A673 (cell line): ENCODE measurements at regions not wholly inside any gene's neighbourhood (a gene's known extent, or its start where the extent isn't known, plus 50 kb on each side); places are given as distances from the start of the nearest gene placed in this dataset.
A peak's percentile ranks its signal among the peaks of the same experiment; 100 is the strongest.
"Not testable (repeated sequence)": the region's sequence is repeated elsewhere in the genome, so short reads cannot be mapped to it uniquely, and the experiment has no call there.

Experiments
- BruUV-seq: library from RNA; stranded (reverse); fragments of 400-500 nt; replicated peaks from 2 replicates; lab custom pipeline; 2021; lab: Mats Ljungman, UMichigan
- CTCF ChIA-PET: fragments of 300-600 bp; sonication (Branson Sonifier 250); formaldehyde crosslinking; loops from one replicate; lab custom pipeline; 2022; ENCODE audit warnings: antibody characterized with exemption; lab: Charles Lee
- POLR2A ChIA-PET: fragments of 300-600 bp; sonication (Branson Sonifier 250); formaldehyde crosslinking; loops from one replicate; lab custom pipeline; 2022; ENCODE audit warnings: antibody characterized with exemption; ENCODE audit not compliant: low non-redundant PET; lab: Charles Lee
- DNase-seq: peaks from one replicate; pipeline ENCODE4 v3.0.0-alpha.2; 2015; ENCODE audit warnings: low spot score
- H3K27ac ChIP-seq: fragments of 200-600 bp; sonication (generic); 2 replicates; pipeline ENCODE4 v1.5.1; 2016; ENCODE audit warnings: mixed run types, low read depth, mild to moderate bottlenecking, mixed read lengths, antibody characterized with exemption, low read length; ENCODE audit not compliant: poor library complexity, severe bottlenecking
- H3K27me3 ChIP-seq: fragments of 200-600 bp; sonication (generic); replicated peaks from 2 replicates; pipeline ENCODE4 v1.6.1; 2017; ENCODE audit warnings: mixed run types, low read depth, mild to moderate bottlenecking, mixed read lengths, antibody characterized with exemption, low read length; ENCODE audit not compliant: insufficient read depth, poor library complexity
- H3K36me3 ChIP-seq: fragments of 200-600 bp; sonication (generic); 2 replicates; pipeline ENCODE4 v1.6.1; 2016; ENCODE audit warnings: mixed run types, mild to moderate bottlenecking, mixed read lengths, antibody characterized with exemption, low read length; ENCODE audit not compliant: insufficient read depth, poor library complexity, severe bottlenecking
- H3K4me1 ChIP-seq: fragments of 200-600 bp; sonication (generic); 2 replicates; pipeline ENCODE4 v1.6.1; 2017; ENCODE audit warnings: mixed run types, mild to moderate bottlenecking, mixed read lengths, antibody characterized with exemption, low read length; ENCODE audit not compliant: insufficient read depth, poor library complexity, severe bottlenecking
- H3K4me3 ChIP-seq: fragments of 200-600 bp; sonication (generic); 2 replicates; pipeline ENCODE4 v1.5.1; 2016; ENCODE audit warnings: low read depth, mixed run types, mild to moderate bottlenecking, mixed read lengths, low read length; ENCODE audit not compliant: poor library complexity, severe bottlenecking
- H3K9me3 ChIP-seq: fragments of 200-600 bp; sonication (generic); 2 replicates; pipeline ENCODE4 v1.6.1; 2016; ENCODE audit warnings: mixed run types, low read depth, mild to moderate bottlenecking, mixed read lengths, antibody characterized with exemption, low read length; ENCODE audit not compliant: poor library complexity, severe bottlenecking
- CTCF ChIP-seq: fragments of 300-800, 200-600 bp; sonication (generic); conservative IDR thresholded peaks from 2 replicates; pipeline ENCODE4 v1.5.1; 2017; ENCODE audit warnings: low read depth, mild to moderate bottlenecking, antibody characterized with exemption, low read length, moderate library complexity, mixed read lengths
- EZH2 ChIP-seq: fragments of 200-600 bp; sonication (generic); IDR thresholded peaks from 2 replicates; pipeline ENCODE4 v1.6.1; 2017; ENCODE audit warnings: borderline replicate concordance, low read depth, mild to moderate bottlenecking, mixed read lengths, antibody characterized with exemption, low read length; ENCODE audit not compliant: poor library complexity, severe bottlenecking
- intact Hi-C: fragments of 100-400 bp; cut with micrococcal nuclease; formaldehyde crosslinking; loops from one replicate; pipeline ENCODE4 v1.10.0; 2022; ENCODE audit not compliant: unreplicated experiment

GRCh38 chr9:31759703-31760102 lies 624.7 kb upstream of the ACO1 start:
- no peak overlapping the region for H3K27ac ChIP-seq
- no peaks in the 10 kb centered on the region for H3K9me3 ChIP-seq
- CTCF ChIA-PET = no interaction called here
- POLR2A ChIA-PET = no interaction called here
- no peaks in the 10 kb centered on the region for H3K36me3 ChIP-seq
- H3K4me3 ChIP-seq = no peak overlapping the region
- intact Hi-C loops = no loop called here
- H3K4me1 ChIP-seq = no peaks in the 10 kb centered on the region
- no peaks in the 10 kb centered on the region for H3K27me3 ChIP-seq
- no peak for DNase-seq
- TF ChIP-seq CTCF = no peak
- TF ChIP-seq EZH2 = no peak
- no TSS peak for BruUV-seq

- DNase-seq, POLR2A ChIA-PET, H3K4me1 ChIP-seq, H3K27me3 ChIP-seq, H3K4me3 ChIP-seq, CTCF ChIA-PET, H3K9me3 ChIP-seq, intact Hi-C loops, H3K27ac ChIP-seq, H3K36me3 ChIP-seq, BruUV-seq: not testable (repeated sequence)
Measured at GRCh38 chr9:31774021-31774420, 610.4 kb upstream of the ACO1 start.

- no peak overlapping the region for H3K4me3 ChIP-seq
- intact Hi-C loops = no loop called here
- ChIA-PET CTCF (no interaction called here), POLR2A (no interaction called here)
- H3K4me1 ChIP-seq = no peaks in the 10 kb centered on the region
- no peak for DNase-seq
- peaks cover 11% of the 10 kb centered on the region for H3K9me3 ChIP-seq
- no peak overlapping the region for H3K27ac ChIP-seq
- H3K27me3 ChIP-seq = no peaks in the 10 kb centered on the region
- no peaks in the 10 kb centered on the region for H3K36me3 ChIP-seq
- TF ChIP-seq CTCF = no peak
- TF ChIP-seq EZH2 = no peak
- no TSS peak for BruUV-seq
Measured at GRCh38 chr9:31774571-31774970, 609.9 kb upstream of the ACO1 start.

- TF ChIP-seq CTCF = no peak
- no TSS peak for BruUV-seq
- POLR2A ChIA-PET = no interaction called here
Measured at GRCh38 chr9:31776471-31776870, 608.0 kb upstream of the ACO1 start.

More at GRCh38 chr9:31776471-31776870, 608.0 kb upstream of the ACO1 start:
- Histone ChIP-seq H3K27ac (no peak overlapping the region), H3K4me3 (no peak overlapping the region), H3K4me1 (no peaks in the 10 kb centered on the region), H3K36me3 (no peaks in the 10 kb centered on the region), H3K27me3 (no peaks in the 10 kb centered on the region), H3K9me3 (peaks cover 28% of the 10 kb centered on the region)
- intact Hi-C loops = no loop called here
- DNase-seq = peak; percentile 17
- CTCF ChIA-PET = no interaction called here
